ENCODE measurements at regions not wholly inside any gene's neighbourhood (a gene's known extent, or its start where the extent isn't known, plus 50 kb on each side); places are given as distances from the start of the nearest gene placed in this dataset.

GRCh38 chr5:2936413-2936812, 184.9 kb upstream of the IRX2 start:
- TF ChIP-seq CTCF (IDR thresholded peaks at IDR 0.05) (no peak), EP300 (IDR thresholded peaks at IDR 0.05) (no peak), POLR2A (IDR thresholded peaks at IDR 0.05) (no peak)
